ENCODE measurements at regions not wholly inside any gene's neighbourhood (a gene's known extent, or its start where the extent isn't known, plus 50 kb on each side); places are given as distances from the start of the nearest gene placed in this dataset.

GRCh38 chr2:20557226-20557625 lies 93.7 kb downstream of the HS1BP3 start:
- TF ChIP-seq POLR2AphosphoS5 (IDR thresholded peaks at IDR 0.05) (no peak), CTCF (IDR thresholded peaks at IDR 0.05) (no peak)
